ENCODE measurements at regions not wholly inside any gene's neighbourhood (a gene's known extent, or its start where the extent isn't known, plus 50 kb on each side); places are given as distances from the start of the nearest gene placed in this dataset.
A peak's percentile ranks its signal among the peaks of the same experiment; 100 is the strongest.

GRCh38 chr2:104664672-104665071 lies 189.2 kb upstream of the POU3F3 start:
- DNase-seq (ENCODE audit: extremely low read depth in 1 of 2, low read depth in 1 of 2): no peak

DNA sequence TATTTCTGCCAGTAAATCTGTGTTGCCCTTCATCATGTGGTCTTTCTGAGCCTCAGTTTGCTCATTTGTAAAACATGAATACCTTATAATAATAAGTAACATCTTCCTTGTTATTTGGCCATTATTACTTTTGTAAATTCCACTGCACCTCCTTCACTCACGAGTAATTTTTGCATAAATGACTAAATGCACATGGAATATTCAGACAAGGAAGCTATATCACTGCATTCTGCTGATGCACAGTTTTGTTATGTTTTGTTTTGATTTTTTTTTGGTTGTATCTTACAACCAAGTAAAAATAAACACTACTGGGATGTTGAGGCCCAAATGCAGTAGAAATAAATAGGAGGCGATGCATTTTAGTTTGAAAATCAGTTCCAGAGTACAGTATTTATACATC lies 185.3 kb upstream of the POU3F3 start:
- DNase-seq (ENCODE audit: extremely low read depth in 1 of 2, low read depth in 1 of 2): no peak

DNA sequence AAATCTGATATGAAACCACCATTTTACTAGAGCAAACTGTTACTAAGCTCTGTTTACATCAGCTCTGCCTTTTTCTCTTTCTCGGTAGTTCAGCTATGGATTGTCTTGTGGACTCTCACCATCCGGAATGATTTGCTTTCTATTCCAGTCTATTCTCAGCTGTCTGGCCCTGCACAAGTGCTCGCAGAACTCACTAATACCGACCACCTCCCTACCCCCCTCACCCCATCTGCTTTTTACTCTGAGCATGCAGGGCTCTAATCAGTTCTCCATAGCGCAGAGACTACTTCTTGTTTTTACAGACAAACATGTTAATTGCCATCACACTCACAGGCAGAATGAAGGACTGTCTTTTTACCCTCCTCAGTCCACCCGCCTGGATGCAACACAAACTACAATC lies 180.7 kb upstream of the POU3F3 start:
- no peak for DNase-seq (ENCODE audit: extremely low read depth in 1 of 2, low read depth in 1 of 2)

GRCh38 chr2:104678181-104678580 lies 175.7 kb upstream of the POU3F3 start:
- no peak for DNase-seq (ENCODE audit: extremely low read depth in 1 of 2, low read depth in 1 of 2)

- DNase-seq (ENCODE audit: extremely low read depth in 1 of 2, low read depth in 1 of 2): no peak
These were observed 168.3 kb upstream of the POU3F3 start for GRCh38 chr2:104685591-104685990.

DNA sequence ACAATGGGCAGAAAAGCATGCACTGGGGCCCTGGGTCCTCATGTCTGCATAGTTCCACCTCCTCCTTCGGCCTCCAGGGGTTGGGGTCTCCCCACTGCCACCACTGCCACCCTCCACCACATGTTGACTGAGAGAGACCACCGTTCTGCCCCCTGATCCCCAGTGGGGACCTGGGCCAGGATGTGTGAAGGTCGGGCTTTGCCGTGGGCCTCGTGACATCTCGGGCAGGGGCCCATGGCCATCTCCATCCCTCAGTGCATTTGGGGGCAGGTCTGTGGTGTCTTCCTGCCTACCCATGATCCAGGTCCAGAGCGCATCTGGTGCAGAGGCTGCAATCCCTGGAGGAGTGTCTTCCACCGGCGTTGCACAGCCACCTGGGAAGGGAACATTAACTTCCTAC lies 166.8 kb upstream of the POU3F3 start:
- DNase-seq (ENCODE audit: extremely low read depth in 1 of 2, low read depth in 1 of 2): no peak

DNA sequence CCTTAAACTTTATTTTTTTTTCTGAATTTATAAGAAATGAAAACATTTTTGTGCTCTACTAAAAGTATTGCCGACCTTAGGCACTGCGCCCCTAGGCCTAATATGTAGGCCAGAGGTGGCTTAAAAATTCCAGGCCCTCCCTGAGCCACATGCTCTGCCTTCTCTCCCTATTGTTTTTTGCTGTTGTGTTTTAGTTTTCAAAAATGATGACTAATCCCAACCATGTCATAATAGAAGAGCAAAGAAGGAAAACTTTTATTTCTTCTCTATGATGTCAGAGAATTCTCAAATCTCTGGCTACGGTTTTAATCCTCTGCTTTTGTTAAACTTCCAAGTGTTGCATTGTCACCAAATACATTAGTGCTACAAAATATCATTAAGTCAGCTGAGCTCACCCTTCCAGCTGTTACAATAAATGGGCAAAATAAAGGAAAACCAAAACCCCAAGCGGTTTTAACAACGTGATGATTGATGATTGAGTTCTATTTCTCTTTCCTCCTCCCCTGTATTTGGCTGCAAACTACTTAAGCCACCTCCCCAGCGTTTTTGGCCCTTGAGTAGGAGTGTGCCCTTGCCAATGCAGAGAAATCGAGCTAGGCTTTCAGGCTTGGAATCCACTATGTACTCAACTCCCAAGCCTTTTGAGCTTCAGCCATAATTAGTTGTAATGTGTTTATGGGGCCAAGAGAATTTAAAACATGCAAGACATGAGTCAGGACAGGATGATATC lies 163.5 kb upstream of the POU3F3 start:
- DNase-seq (ENCODE audit: extremely low read depth in 1 of 2, low read depth in 1 of 2): no peak

DNA sequence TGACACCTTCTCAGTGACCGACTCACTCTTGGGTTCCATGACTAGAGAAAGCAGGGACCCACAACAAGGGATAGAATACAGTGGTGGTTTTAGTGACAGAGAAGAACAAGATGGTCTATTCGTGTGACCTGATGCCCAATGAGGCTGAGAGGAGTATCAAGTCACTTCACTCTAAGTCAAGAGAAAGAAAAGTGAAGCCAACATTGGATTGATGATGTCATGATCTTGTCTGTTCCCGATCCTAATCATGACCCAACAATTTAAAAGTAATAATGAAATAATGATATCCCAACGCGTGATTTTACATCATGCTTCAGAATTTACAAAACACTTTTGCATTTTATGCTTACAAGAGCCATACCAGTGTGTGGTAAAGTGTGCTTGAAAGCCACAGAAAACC lies 155.6 kb upstream of the POU3F3 start:
- no peak for DNase-seq (ENCODE audit: extremely low read depth in 1 of 2, low read depth in 1 of 2)

- no peak for DNase-seq (ENCODE audit: extremely low read depth in 1 of 2, low read depth in 1 of 2)
These were observed 152.5 kb upstream of the POU3F3 start for GRCh38 chr2:104701411-104701911.

DNA sequence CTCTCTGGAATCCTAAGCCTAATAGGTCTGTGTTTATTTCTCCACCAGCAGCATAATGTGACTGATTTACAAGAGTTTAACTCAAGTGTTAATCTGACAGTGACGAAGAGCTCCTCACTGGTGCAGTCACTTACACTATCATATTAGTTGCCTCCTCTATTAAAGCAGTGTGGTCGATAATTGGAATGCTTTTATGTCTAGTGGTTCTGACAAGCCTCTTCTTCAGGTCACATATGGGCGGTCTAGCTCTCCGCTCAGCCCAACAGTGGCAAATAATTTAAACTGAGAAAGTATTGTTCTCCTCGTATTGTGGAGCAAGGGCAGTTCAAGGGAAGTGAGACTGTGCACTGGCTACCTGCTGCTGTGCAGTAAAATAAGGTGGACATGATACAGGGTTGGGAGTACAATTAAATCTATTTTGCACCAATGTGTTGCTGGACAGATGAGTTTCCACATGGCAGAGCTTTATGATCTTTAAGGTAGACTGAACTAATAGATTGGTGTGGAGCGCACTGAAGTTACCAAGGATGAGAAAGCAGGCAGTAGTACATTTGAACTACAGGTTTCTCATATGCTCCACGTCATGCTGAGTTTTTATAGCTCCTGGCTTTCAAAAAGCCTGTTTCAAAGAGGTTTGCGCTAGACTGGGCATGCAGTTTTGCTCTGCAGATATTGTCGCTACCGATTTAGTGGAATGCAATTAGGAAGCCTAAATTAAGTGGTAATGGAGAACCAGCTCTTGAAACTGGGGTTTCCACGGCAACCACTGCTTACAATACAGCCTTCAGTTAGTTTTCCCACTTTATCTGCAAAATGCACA lies 151.7 kb upstream of the POU3F3 start:
- no peak for DNase-seq (ENCODE audit: extremely low read depth in 1 of 2, low read depth in 1 of 2)

- DNase-seq (ENCODE audit: extremely low read depth in 1 of 2, low read depth in 1 of 2): no peak
These were observed 150.2 kb upstream of the POU3F3 start for GRCh38 chr2:104703669-104704068.

GRCh38 chr2:104704496-104705245 lies 149.2 kb upstream of the POU3F3 start:
- no peak for DNase-seq (ENCODE audit: extremely low read depth in 1 of 2, low read depth in 1 of 2)

GRCh38 chr2:104707056-104707455 lies 146.9 kb upstream of the POU3F3 start:
- no peak for DNase-seq (ENCODE audit: extremely low read depth in 1 of 2, low read depth in 1 of 2)

DNA sequence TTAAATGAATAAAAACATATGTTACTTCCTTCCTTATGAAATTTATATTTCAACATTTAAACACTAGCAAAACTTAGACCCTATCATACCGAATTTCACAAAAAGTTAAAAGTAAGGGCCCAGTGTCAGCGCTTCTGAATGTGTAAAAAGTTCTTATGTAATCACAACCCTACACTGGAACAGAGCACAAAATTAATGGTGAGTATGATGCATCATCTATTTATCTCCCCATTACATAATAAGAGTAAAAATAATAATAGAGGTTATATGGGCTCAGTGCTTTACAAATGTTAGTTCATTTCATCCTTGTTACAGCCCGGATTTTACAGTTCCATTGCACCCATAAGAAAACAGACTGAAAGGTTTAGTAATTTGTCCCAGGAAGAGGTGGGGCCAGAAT lies 144.9 kb upstream of the POU3F3 start:
- no peak for DNase-seq (ENCODE audit: extremely low read depth in 1 of 2, low read depth in 1 of 2)

GRCh38 chr2:104716061-104716460 lies 137.9 kb upstream of the POU3F3 start:
- DNase-seq (ENCODE audit: extremely low read depth in 1 of 2, low read depth in 1 of 2): no peak

DNA sequence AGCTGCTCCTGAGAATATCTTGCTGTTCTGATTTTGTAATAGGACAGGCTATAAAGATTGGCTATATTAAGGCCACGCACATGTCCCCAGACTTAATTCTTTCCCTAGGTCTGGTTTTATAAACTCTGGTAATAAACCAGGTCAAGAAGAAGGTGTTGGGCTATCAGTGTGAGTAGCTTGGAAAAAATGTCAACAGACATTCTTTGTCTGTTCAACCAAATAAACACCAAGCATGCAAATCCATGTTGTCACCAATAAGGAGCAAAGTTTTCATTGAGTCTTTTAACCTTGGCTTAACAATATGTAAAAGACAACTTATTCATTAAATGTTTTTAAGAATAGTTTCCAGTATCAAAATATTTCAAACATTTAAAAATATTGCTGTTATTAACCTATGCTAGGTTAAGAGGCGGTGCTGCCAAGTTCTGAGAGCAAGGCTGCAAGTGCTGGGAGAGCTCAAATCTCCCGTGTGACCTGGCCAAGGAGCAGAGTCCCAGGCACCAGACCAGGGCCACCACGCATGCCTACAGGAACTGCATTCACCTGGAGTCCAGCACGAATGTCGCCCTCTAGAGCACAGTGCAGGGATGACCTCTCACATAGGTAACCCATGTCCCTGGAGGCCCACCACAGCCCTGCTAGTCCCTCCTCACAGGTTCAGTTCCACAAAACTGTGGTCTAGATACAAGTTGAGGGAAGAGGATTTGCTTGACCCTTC lies 120.5 kb upstream of the POU3F3 start:
- peak in 1 of 2 donors; percentile 18 for DNase-seq (ENCODE audit: extremely low read depth in 1 of 2, low read depth in 1 of 2)

DNA sequence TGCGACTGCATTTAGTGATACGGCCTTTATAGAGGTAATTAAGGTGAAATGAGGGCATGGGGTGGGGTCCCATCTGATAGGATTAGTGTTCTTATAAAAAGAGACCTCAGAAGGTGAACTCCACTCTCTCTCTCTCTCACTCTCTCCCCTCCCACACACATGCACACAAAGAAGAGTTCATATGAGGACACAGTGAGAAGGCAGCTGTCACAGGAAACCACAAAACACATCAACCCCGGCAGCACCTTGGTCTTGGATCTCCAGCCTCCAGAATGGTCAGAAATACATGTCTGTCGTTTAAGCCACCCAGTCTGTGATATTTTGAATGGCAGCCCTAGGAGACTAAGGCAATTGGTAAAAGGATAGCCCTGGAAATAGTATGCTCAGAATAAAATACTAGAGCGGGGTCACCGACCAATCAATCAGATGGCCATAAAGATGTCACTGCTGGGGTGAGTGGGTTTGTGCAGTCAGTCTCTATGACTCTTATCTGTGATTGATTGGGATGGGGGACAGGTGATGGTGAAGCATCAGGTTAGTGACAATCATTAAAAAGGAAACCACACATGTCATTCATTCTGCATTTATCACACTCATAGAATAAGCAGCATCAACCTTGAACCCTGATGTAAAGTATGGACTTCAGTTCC lies 118.9 kb upstream of the POU3F3 start:
- no peak for DNase-seq (ENCODE audit: extremely low read depth in 1 of 2, low read depth in 1 of 2)

GRCh38 chr2:104736026-104736425 lies 117.9 kb upstream of the POU3F3 start:
- DNase-seq (ENCODE audit: extremely low read depth in 1 of 2, low read depth in 1 of 2): no peak

- no peak for DNase-seq (ENCODE audit: extremely low read depth in 1 of 2, low read depth in 1 of 2)
These were observed 112.1 kb upstream of the POU3F3 start for GRCh38 chr2:104741860-104742259.

DNA sequence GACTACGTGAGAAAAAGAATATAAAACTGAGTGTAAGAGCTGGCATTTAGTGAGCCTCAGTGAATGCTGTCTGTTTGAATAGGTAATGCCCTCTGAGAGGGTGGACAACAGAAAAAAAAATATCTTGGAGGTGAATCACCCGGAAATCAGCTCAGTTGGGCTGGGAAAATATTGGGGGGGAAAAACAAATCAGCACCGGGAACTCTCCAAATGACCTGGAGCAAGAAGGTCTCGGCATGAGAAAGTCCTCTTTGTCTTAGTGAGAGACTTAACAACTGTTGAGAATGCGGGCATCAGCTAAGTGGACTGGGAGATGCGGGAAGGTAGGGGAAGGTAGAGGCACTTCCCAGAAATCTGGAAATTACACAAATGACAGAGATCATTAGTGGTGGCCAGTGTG lies 109.4 kb upstream of the POU3F3 start:
- no peak for DNase-seq (ENCODE audit: extremely low read depth in 1 of 2, low read depth in 1 of 2)

Data from stimulated activated CD8-positive, alpha-beta memory T cell treated with anti-CD3 and anti-CD28 coated beads, Interleukin-7, amount 100 ng/mL, for 48 hours (primary cell).